HG03558 (cell line): ENCODE measurements at regions not wholly inside any gene's neighbourhood (a gene's known extent, or its start where the extent isn't known, plus 50 kb on each side); places are given as distances from the start of the nearest gene placed in this dataset.
"Not testable (repeated sequence)": the region's sequence is repeated elsewhere in the genome, so short reads cannot be mapped to it uniquely, and the experiment has no call there.

Experiments
- ATAC-seq: cut with Tn5 transposase; IDR thresholded peaks from one replicate; pipeline ENCODE4 v1.9.1; 2021; ENCODE audit warnings: moderate number of reproducible peaks; ENCODE audit not compliant: unreplicated experiment; ENCODE audit errors: extremely low read depth

DNA sequence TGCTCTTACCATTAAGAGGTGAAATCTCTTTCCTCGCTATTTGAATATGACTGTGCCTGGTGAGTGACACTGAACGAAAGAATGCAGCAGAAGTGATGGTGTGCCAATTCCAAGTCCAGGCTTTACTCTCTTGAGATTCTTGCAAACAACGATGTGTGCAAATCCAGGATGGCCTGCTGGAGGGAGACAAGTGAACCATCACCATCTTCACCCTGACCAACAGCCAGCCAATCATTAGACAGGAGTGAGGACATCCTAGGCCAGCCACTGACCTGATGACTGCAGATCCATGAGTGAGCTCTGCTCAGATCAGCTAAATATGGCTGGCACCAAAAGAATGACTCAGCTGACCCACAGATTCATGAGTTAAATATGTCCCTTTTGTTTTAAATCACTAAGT lies 878.0 kb downstream of the PDCD6IP start:
- ATAC-seq = no peak

DNA sequence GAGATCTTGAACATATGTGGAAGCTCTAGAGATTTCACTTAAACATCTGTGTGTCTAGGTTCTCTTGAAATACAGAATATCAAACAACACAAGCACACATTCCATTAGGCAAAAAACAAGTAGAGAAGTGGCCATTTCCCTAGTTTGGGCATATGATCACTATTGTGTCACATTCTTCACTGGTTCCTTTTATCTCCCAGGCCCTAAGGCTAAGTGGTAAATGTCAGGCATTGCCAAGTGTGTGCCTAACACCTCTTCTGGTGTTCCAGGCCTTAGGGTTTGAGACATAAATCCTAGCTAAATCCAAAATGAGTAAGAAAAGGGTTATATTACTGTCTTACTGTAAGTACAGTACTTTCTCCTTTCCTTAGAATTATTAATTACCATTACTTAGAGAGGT lies 880.1 kb downstream of the PDCD6IP start:
- no peak for ATAC-seq

DNA sequence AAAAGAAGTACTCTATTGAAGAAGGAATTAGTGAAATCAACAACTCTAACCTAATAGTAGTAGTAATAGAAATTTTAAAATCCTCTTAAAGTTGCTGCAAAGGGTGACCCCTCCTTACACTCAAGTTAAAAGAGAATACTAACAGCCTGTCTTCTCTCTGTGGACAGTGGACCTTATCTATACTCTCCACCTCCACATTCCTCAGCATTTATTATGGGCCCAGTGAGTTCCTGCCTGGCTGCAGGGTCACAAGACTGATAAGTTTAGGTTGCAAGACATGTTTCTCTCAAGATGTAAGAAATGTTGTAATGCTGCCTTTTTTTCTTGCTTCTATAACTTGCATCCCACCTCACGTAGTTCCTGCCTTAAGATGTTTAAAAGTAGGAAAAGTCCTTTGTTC lies 880.6 kb downstream of the PDCD6IP start:
- not testable (repeated sequence) for ATAC-seq

GRCh38 chr3:34683851-34684250 lies 885.4 kb downstream of the PDCD6IP start:
- ATAC-seq = no peak

DNA sequence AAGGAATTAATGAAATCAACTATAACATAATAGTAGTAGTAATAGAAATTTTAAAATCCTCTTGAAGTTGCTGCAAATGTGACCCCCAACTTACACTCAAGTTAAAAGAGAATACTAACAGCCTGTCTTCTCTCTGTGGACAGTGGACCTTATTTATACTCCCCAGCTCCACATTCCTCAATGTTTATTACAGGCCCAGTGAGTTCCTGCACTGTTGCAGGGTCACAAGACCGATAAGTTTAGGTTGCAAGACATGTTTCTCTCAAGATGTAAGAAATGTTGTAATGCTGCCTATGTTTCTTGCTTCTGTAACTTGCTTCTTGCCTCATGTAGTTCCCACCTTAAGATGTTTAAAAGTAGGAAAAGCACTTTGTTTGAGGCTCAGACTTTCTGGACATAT lies 888.1 kb downstream of the PDCD6IP start:
- ATAC-seq = no peak

DNA sequence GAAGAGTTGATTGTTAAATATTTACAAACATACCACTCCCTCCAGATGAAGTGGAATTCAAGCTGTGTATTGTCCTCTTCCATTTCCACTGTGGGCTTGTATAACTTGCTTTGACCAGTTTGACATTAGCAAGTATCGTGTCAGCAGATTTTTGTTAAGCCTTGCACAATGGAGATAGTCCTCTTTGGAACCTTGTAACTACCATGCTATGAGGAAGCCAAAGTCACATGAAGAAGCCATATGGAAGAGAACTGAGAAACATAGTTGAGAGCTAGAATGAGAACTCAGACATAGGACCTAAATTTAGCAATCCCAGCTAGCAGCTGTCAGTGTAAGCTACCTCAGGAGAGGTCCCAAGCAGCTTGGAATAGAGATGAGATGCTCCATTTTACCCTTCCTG lies 889.2 kb downstream of the PDCD6IP start:
- no peak for ATAC-seq

GRCh38 chr3:34696831-34697230 lies 898.4 kb downstream of the PDCD6IP start:
- no peak for ATAC-seq

- ATAC-seq = no peak
Observed at GRCh38 chr3:34703053-34703452, 904.6 kb downstream of the PDCD6IP start.

GRCh38 chr3:34724916-34725499 lies 914.3 kb upstream of the ARPP21 start:
- ATAC-seq = no peak

- no peak for ATAC-seq
Observed at GRCh38 chr3:34725774-34726173, 913.6 kb upstream of the ARPP21 start.

- ATAC-seq = no peak
Observed at GRCh38 chr3:34727700-34728099, 911.6 kb upstream of the ARPP21 start.

DNA sequence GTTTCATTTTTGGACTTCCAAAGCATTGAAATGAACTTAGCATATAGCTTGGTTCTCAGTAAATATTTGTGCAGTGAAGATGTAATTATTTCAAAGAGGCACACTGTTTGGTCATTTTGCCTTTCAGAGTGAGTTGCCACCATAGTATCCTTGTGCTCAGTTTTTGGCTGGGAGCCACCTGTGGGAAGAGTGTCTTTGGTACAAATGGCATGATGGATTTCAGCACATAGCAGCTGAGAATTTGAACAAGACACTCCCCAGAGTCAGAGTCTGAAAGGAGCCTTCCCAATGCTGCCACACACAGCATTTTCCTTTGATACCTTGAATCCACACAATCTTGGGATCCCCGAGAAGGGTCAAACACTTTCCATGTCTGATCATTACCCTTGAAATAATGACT lies 897.2 kb upstream of the ARPP21 start:
- ATAC-seq = no peak

GRCh38 chr3:34758630-34759261 lies 880.6 kb upstream of the ARPP21 start:
- ATAC-seq = no peak

DNA sequence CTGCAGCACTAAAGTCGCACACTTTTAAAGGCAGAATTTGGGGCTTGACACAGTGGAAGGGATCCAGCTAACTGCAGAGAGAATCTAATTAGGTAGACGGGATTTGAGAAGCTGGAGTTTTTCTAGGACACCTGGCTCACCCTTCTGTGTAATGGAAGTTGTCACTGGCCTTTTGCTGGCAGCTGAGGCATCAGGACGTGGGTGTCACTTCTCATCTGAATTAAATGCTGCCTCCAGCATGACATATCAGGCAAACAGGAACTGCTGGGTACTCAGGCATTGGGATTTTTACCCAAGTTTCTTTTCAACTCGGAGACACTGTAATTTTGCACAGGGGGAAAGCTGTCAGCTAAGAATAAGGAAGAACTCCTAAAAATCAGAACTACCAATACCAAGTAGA lies 861.9 kb upstream of the ARPP21 start:
- no peak for ATAC-seq

- no peak for ATAC-seq
Observed at GRCh38 chr3:34779092-34779491, 860.2 kb upstream of the ARPP21 start.

DNA sequence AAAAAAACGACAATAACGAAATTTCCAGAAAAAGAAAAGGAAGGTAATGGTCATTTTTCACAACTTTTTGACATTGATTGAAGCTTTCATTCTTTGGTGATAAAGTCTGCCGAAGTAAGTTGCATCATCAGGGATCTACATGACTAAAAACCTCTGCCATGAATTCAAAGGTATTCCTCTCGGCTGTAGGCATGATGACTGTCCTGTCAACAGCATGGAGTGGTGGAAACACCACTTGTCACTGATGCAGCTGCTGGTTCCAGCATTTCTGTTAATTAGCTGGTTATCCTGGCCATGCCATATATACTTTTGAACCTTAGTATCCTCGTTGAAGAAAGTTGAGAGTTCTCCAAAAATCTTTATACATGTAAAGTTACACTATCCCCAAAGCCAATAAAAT lies 859.0 kb upstream of the ARPP21 start:
- ATAC-seq = no peak

GRCh38 chr3:34780973-34781372 lies 858.4 kb upstream of the ARPP21 start:
- no peak for ATAC-seq

DNA sequence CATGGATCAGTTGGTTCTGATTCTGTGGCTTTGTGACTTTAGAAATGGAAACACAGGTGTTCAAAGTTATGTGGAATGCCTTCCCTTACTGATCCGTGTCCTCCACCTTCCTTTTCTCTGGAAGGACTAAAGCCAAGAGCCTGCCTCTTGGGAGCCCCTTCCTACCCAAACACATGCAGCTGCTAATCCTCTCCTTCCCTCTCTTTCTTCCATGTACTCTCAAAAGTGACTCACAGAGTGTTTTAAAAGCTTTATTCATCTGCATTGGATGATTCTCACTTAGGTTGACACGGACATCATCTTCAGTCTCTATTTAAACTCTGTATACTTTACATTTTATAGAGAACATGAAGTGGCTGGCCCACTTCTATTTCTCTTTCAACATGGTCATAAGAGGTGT lies 856.5 kb upstream of the ARPP21 start:
- ATAC-seq = no peak

DNA sequence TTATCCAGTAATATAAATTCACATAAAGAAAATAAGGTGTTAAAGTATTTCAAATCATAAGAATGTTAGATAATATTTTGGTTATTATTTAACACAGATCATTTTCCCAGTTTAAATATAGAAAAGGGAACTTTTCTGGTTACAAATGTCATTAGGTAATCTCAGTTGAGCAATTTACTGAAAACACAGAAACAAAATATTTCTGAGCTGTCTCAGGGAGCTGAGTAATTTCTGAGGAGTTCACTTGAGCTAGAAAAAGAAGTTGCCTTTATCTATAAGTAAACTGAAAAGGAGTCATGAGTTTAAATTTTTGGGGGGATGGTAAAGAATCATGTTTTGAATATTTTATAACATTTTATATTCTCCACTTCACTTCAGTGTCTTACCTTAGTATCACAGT lies 855.4 kb upstream of the ARPP21 start:
- no peak for ATAC-seq

- ATAC-seq = no peak
Observed at GRCh38 chr3:34793057-34793456, 846.3 kb upstream of the ARPP21 start.

DNA sequence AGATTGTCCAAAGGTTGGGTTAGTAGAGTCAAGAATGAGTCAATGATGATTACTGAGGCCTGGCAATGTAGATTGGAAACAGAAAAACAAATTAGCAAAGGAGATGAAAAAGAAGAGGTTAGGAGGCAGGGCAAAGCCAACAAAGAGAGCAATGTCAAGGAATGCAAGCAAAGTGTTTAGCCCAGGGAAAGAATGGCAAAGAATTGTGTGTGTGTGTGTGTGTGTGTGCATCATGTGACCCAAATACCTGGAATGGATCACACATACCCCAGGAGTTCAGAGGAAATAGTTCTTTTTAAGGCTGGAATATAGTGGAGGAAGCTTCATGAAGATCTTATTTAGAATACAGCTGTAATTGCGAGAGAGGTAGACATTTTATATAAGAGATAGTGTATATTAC lies 831.7 kb upstream of the ARPP21 start:
- ATAC-seq = no peak

DNA sequence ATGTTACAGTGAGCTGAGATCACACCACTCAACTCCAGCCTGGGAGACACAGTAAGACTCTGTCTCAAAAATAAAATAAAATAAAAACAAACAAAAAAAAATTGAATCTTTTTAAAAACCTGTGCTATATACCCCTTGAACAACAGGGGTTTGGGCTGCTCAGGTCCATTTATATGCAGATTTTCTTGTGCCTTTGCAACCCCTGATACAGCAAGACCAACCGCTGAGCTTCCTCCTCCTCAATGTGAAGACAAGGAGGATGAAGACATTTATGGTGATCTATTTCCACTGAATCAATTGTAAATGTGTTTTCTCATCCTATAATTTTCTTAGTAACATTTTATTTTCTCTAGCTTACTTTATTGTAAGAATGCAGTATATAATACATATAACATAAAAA lies 831.0 kb upstream of the ARPP21 start:
- ATAC-seq = no peak
